ENCODE measurements at regions not wholly inside any gene's neighbourhood (a gene's known extent, or its start where the extent isn't known, plus 50 kb on each side); places are given as distances from the start of the nearest gene placed in this dataset.
"Not testable (repeated sequence)": the region's sequence is repeated elsewhere in the genome, so short reads cannot be mapped to it uniquely, and the experiment has no call there.

DNA sequence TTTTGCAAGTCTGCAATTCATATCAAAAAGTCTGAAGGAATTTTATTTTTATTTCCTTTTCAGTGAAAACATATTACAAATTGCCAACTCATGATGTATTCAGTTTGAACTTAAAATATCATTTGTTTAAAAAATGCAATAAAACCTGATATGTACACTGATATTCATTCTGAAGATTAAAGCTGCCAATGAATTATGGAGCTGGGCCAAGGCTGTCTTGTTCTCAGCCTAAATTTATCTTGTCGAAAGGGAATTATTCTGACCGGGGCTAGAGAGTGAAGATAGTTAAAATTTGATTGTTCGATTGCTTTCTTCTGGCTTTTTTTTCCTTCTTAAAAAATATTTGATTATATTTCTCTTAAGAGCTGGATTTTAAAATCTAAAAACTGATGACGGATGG lies 54.0 kb upstream of the RBFOX1 start:
- no peak for DNase-seq (ENCODE audit: low read depth in 1 of 2, low spot score in 1 of 2)

- DNase-seq (ENCODE audit: low read depth in 1 of 2, low spot score in 1 of 2): no peak
Measured at GRCh38 chr16:7272567-7273158, 60.0 kb upstream of the RBFOX1 start.

GRCh38 chr16:7271486-7271885 lies 61.2 kb upstream of the RBFOX1 start:
- DNase-seq (ENCODE audit: low read depth in 1 of 2, low spot score in 1 of 2): no peak

GRCh38 chr16:7270823-7271222 lies 61.8 kb upstream of the RBFOX1 start:
- DNase-seq (ENCODE audit: low read depth in 1 of 2, low spot score in 1 of 2): no peak

- no peak for DNase-seq (ENCODE audit: low read depth in 1 of 2, low spot score in 1 of 2)
Measured at GRCh38 chr16:7270006-7270405, 62.6 kb upstream of the RBFOX1 start.

DNA sequence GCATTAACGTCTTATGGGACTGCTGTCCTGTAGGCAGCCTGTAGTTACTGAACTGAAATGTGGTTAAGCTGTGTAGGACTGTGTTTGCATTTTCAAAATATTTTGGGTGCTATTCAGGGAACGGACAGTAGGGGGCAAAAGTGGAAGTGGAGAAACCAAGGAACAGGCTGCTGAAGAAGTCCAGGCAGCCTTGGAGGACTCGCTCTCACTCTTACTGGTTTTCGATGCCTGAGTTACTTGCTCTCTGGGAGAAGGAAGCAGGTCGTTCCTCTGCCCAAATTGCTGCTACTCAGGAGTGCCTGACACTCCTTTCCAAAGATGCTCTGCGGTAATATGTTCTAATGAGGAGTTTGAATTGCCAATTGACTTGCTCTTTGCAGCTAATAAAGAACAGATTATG lies 64.5 kb upstream of the RBFOX1 start:
- DNase-seq (ENCODE audit: low read depth in 1 of 2, low spot score in 1 of 2): no peak

GRCh38 chr16:7257016-7257415 lies 75.6 kb upstream of the RBFOX1 start:
- DNase-seq (ENCODE audit: low read depth in 1 of 2, low spot score in 1 of 2): no peak

GRCh38 chr16:7246578-7246977 lies 86.1 kb upstream of the RBFOX1 start:
- DNase-seq (ENCODE audit: low read depth in 1 of 2, low spot score in 1 of 2): no peak

- DNase-seq (ENCODE audit: low read depth in 1 of 2, low spot score in 1 of 2): no peak
Measured at GRCh38 chr16:7239547-7239946, 93.1 kb upstream of the RBFOX1 start.

DNA sequence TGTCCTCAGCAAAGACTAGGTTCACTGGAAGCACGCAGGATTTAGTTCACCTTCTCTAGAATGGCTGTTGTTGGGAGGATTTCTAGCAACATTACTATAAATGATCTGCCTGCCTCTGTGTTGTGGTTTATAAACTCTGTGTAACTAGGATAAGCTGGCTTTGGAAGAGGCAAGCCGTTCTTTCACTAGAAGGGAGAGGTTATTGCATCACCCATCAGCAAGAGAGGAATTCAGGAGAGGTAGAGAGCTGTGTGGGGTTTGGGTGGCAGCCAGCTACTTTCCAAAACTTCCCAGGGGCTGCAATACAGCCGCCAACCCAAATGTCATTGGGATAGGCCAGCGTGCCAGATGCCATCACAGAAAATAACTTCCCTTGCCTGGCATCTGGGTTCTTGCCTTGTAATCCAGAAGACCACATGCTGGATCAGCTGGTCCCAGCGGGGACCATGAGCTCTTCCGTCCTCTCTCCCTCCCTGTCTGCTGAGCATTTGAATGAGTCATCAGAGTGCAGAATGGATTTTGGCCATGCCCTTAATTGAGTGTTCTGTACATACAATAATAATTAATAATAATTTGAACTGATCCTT lies 95.7 kb upstream of the RBFOX1 start:
- DNase-seq (ENCODE audit: low read depth in 1 of 2, low spot score in 1 of 2): no peak

- DNase-seq (ENCODE audit: low read depth in 1 of 2, low spot score in 1 of 2): no peak
Measured at GRCh38 chr16:7233975-7234374, 98.7 kb upstream of the RBFOX1 start.

DNA sequence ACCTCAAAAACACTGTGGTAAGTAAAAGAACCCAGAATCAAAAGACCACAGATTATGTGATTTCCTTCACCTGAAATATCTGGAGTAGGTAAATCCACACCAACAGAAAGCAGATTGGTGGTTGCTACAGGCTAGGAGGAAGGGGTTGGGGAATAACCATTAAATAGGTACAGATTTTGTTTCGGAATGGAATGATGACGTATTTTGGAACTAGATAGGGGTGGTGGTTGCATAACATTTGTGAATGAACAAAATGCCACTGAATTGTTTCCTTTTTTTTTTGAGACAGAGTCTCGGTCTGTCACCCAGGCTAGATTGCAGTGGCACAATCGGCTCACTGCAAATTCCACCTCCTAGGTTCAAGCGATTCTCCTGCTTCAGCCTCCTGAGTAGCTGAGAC lies 100.9 kb upstream of the RBFOX1 start:
- DNase-seq (ENCODE audit: low read depth in 1 of 2, low spot score in 1 of 2): no peak

DNA sequence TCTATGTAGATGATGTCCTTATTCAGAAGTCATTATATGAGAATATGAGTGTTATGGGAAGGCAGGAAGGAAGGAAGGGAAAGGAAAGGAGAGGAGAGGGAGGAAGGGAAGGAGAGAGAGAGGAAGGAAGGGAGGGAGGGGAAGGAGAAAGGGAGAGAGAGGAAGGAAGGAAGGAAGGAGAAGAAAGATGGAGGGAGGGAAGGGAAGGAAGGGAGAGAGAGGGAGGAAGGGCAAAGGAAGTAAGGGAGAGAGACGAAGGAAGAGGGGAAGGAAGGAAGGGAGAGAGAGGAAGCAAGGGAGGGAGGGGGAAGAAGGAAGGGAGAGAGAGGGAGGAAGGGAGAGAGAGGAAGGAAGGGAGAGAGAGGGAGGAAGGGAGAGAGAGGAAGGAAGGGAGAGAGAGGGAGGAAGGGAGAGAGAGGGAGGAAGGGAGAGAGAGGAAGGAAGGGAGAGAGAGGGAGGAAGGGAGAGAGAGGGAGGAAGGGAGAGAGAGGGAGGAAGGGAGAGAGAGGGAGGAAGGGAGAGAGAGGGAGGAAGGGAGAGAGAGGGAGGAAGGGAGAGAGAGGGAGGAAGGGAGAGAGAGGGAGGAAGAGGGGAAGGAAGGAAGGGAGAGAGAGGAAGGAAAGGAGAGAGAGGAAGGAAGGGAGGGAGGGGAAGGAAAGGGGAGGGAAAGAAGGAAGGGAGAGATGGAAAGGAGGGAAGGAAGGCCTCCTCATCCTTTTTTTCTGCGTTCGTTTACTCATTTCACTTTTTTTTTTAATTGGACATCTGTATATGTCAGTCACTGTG lies 103.0 kb upstream of the RBFOX1 start:
- not testable (repeated sequence) for DNase-seq (ENCODE audit: low read depth in 1 of 2, low spot score in 1 of 2)

- no peak for DNase-seq (ENCODE audit: low read depth in 1 of 2, low spot score in 1 of 2)
Measured at GRCh38 chr16:7227229-7227721, 105.4 kb upstream of the RBFOX1 start.

DNA sequence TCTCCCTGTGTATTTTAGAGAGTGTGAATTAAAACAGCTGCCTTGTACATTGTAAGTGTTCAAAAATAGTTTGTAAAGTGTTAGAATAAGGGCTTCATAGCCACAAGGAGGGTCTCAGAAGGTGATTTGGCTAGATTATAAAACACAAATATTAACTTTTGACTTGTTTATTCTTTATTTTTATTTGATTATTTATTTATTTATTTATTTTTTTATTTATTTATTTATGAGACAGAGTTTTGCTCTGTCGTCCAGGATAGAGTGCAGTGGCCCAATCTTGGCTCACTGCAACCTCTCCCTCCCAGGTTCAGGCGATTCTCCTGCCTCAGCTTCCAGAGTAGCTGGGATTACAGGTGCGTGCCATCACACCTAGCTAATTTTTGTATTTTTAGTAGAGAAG lies 111.5 kb upstream of the RBFOX1 start:
- no peak for DNase-seq (ENCODE audit: low read depth in 1 of 2, low spot score in 1 of 2)

DNA sequence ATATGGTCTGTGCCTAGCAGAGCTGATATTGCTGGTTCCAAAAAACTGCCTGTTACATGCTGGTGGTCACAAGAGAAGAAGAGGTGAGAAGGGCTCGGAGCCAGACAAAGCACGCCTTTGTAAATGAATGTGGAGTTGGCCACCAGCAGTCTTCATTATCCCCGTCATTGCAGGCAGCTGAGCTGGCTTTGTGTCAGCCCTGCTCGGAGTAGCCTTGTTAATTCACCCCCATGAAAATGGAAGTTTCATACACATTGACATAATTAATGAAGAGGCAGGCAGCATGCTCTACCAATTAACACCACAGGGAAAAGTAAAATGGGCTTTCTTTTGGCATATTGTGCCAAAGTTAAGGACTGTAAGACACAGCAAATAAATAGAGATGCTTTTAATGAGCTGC lies 113.7 kb upstream of the RBFOX1 start:
- DNase-seq (ENCODE audit: low read depth in 1 of 2, low spot score in 1 of 2): no peak

- DNase-seq (ENCODE audit: low read depth in 1 of 2, low spot score in 1 of 2): no peak
Measured at GRCh38 chr16:7217797-7218196, 114.8 kb upstream of the RBFOX1 start.

- no peak for DNase-seq (ENCODE audit: low read depth in 1 of 2, low spot score in 1 of 2)
Measured at GRCh38 chr16:7216719-7217118, 115.9 kb upstream of the RBFOX1 start.

- no peak for DNase-seq (ENCODE audit: low read depth in 1 of 2, low spot score in 1 of 2)
Measured at GRCh38 chr16:7211781-7212180, 120.9 kb upstream of the RBFOX1 start.

GRCh38 chr16:7209598-7209997 lies 123.0 kb upstream of the RBFOX1 start:
- no peak for DNase-seq (ENCODE audit: low read depth in 1 of 2, low spot score in 1 of 2)

DNA sequence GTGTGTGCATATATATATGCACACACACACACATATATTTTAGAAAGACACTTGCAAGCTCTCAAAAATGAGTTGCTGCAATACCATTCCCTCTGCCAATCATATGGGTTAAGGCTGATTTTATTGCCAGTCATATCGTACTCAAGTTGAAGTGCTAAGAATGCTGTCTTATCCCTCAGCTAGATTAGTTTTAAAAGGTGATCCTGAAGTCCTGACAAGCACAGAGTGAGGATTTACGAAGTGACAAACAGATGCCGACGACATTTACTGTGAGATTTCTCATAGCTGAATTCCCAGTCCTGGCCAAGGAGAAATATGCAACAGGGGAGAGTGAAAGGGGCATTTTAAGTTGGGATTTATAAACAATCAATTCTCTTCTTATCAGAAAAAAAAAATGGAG lies 126.2 kb upstream of the RBFOX1 start:
- DNase-seq (ENCODE audit: low read depth in 1 of 2, low spot score in 1 of 2): no peak

DNA sequence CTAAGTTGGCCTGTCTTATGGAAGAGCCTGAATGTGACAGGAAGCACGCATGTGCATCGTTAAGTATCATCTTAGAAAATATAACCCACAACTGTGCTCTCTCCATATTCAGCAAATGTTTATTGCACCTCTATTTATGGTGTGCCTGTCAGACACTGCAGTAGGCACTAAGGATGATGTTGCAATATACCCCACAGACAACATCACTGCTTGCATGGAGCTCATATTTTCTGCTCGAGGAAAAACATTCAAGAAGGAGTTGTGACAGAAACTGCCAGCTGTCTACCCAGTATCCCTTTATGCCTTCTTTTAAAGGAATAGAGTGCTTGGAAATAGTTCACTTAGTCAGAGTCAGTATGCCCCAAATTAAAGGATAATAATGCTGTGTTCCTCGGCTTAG lies 132.3 kb upstream of the RBFOX1 start:
- DNase-seq (ENCODE audit: low read depth in 1 of 2, low spot score in 1 of 2): no peak
